IMR-90 (cell line): ENCODE measurements at regions not wholly inside any gene's neighbourhood (a gene's known extent, or its start where the extent isn't known, plus 50 kb on each side); places are given as distances from the start of the nearest gene placed in this dataset.

Experiments used
- MXI1 ChIP-seq: IDR thresholded peaks from 2 replicates; pipeline ENCODE4 v1.6.1; 2012; ENCODE audit warnings: low read depth, mild to moderate bottlenecking, low read length, moderate library complexity, borderline replicate concordance
- POLR2A ChIP-seq: IDR thresholded peaks from 2 replicates; pipeline ENCODE4 v1.6.1; 2012; ENCODE audit warnings: mild to moderate bottlenecking, low read depth, low read length
- RFX5 ChIP-seq: IDR thresholded peaks from 2 replicates; pipeline ENCODE4 v1.8.0; 2012; ENCODE audit warnings: low read depth, mild to moderate bottlenecking, low read length, moderate library complexity
- TF ChIP-seq, protein P1 (sequence below): conservative IDR thresholded peaks from 2 replicates; pipeline ENCODE4 v1.5.1; 2012; ENCODE audit warnings: mild to moderate bottlenecking, low read depth, low read length, improper control_type of control experiment

DNA sequence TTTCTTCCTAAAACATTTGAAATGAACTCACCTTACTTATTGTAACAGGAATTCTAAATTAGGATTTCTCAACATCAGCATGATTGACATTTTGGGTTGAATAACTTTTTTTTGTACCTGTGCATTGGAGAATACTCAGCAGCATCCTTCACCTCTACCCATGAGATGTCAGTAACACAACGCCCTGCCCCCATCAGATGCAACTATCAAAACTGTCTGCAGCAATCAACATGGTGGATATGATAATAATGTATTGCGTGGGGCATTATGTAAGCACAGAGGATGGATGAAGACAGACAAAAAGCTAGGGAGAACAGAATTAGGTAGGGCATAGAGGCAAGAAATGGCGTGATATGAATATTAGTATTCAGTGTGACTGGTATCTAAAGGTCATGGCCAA, 94.1 kb downstream of the PLK2 start:
- TF ChIP-seq RFX5 (no peak), MXI1 (no peak), POLR2A (no peak)
- TF ChIP-seq, protein P1, sequence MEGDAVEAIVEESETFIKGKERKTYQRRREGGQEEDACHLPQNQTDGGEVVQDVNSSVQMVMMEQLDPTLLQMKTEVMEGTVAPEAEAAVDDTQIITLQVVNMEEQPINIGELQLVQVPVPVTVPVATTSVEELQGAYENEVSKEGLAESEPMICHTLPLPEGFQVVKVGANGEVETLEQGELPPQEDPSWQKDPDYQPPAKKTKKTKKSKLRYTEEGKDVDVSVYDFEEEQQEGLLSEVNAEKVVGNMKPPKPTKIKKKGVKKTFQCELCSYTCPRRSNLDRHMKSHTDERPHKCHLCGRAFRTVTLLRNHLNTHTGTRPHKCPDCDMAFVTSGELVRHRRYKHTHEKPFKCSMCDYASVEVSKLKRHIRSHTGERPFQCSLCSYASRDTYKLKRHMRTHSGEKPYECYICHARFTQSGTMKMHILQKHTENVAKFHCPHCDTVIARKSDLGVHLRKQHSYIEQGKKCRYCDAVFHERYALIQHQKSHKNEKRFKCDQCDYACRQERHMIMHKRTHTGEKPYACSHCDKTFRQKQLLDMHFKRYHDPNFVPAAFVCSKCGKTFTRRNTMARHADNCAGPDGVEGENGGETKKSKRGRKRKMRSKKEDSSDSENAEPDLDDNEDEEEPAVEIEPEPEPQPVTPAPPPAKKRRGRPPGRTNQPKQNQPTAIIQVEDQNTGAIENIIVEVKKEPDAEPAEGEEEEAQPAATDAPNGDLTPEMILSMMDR, result no peak
